Neural cell (in vitro differentiated cells): ENCODE measurements at regions not wholly inside any gene's neighbourhood (a gene's known extent, or its start where the extent isn't known, plus 50 kb on each side); places are given as distances from the start of the nearest gene placed in this dataset.

Experiments
- H2AFZ ChIP-seq: fragments of 200-600, 300-800 bp; sonication (generic), shearing (Covaris generic); 2 replicates; pipeline ENCODE4 v1.6.0; 2014; ENCODE audit warnings: low read depth, mild to moderate bottlenecking, antibody characterized with exemption, low read length, moderate library complexity
- H3F3A ChIP-seq: fragments of 200-600 bp; shearing (Covaris generic); 2 replicates; pipeline ENCODE4 v1.6.1; 2016; ENCODE audit warnings: mild to moderate bottlenecking, moderate library complexity, mixed read lengths, antibody characterized with exemption, low read length; ENCODE audit not compliant: insufficient read depth, poor library complexity, severe bottlenecking
- H3K27ac ChIP-seq: fragments of 200-600, 300-800 bp; sonication (generic), shearing (Covaris generic); 2 replicates; pipeline ENCODE4 v1.5.1; 2014; ENCODE audit warnings: mild to moderate bottlenecking, low read length, moderate library complexity
- H3K27me3 ChIP-seq: fragments of 300-800, 200-600 bp; sonication (generic), shearing (Covaris generic); 2 replicates; pipeline ENCODE4 v1.6.0; 2014; ENCODE audit warnings: mild to moderate bottlenecking, low read depth, low read length, moderate library complexity; ENCODE audit not compliant: insufficient read depth
- H3K36me3 ChIP-seq: fragments of 300-800, 200-600 bp; sonication (generic), shearing (Covaris generic); 2 replicates; pipeline ENCODE4 v1.5.1; 2014; ENCODE audit warnings: mild to moderate bottlenecking, antibody characterized with exemption, low read length, moderate library complexity; ENCODE audit not compliant: insufficient read depth
- H3K4me2 ChIP-seq: fragments of 300-800, 200-600 bp; sonication (generic), shearing (Covaris generic); 2 replicates; pipeline ENCODE4 v1.6.0; 2014; ENCODE audit warnings: mild to moderate bottlenecking, low read length
- H3K4me3 ChIP-seq: fragments of 300-800, 200-600 bp; sonication (generic), shearing (Covaris generic); 2 replicates; pipeline ENCODE4 v1.5.1; 2014; ENCODE audit warnings: mild to moderate bottlenecking, low read length, moderate library complexity
- H3K79me2 ChIP-seq: fragments of 200-600 bp; shearing (Covaris generic); replicated peaks from 2 replicates; pipeline ENCODE4 v1.6.0; 2014; ENCODE audit warnings: mild to moderate bottlenecking, low read length, moderate library complexity; ENCODE audit not compliant: insufficient read depth
- H3K9ac ChIP-seq: fragments of 300-800, 200-600 bp; sonication (generic), shearing (Covaris generic); 2 replicates; pipeline ENCODE4 v1.6.1; 2016; ENCODE audit warnings: mild to moderate bottlenecking, low read length, mixed read lengths
- H3K9me2 ChIP-seq: fragments of 200-600 bp; shearing (Covaris generic); 2 replicates; pipeline ENCODE4 v1.6.1; 2016; ENCODE audit warnings: mild to moderate bottlenecking, low read length, mixed read lengths; ENCODE audit not compliant: insufficient read depth
- H3K9me3 ChIP-seq: fragments of 200-600, 300-800 bp; sonication (generic), shearing (Covaris generic); 2 replicates; pipeline ENCODE4 v1.6.1; 2016; ENCODE audit warnings: mild to moderate bottlenecking, mixed run types, low read length, moderate library complexity, mixed read lengths
- H4K20me1 ChIP-seq: fragments of 200-600 bp; shearing (Covaris generic); 2 replicates; pipeline ENCODE4 v1.6.1; 2016; ENCODE audit warnings: mild to moderate bottlenecking, mixed run types; ENCODE audit not compliant: insufficient read depth
- CTCF ChIP-seq: fragments of 450-650 bp; IDR thresholded peaks from 2 replicates; pipeline ENCODE4 v1.5.1; 2014; ENCODE audit warnings: antibody characterized with exemption, mild to moderate bottlenecking, moderate library complexity; ENCODE audit not compliant: poor library complexity, severe bottlenecking
- EP300 ChIP-seq: fragments of 450-650 bp; conservative IDR thresholded peaks from 2 replicates; pipeline ENCODE4 v1.6.1; 2014; ENCODE audit warnings: antibody characterized with exemption, mild to moderate bottlenecking, moderate library complexity; ENCODE audit not compliant: poor library complexity, severe bottlenecking
- EZH2 ChIP-seq: fragments of 200-600, 300-800 bp; shearing (Covaris generic), sonication (generic); IDR thresholded peaks from 2 replicates; pipeline ENCODE4 v1.6.1; 2014; ENCODE audit warnings: antibody characterized with exemption, low read length, borderline replicate concordance, mild to moderate bottlenecking; ENCODE audit not compliant: insufficient read depth, poor library complexity, severe bottlenecking
- MXI1 ChIP-seq: fragments of 450-650 bp; conservative IDR thresholded peaks from 2 replicates; pipeline ENCODE4 v1.6.1; 2014; ENCODE audit warnings: antibody characterized with exemption, mild to moderate bottlenecking; ENCODE audit not compliant: poor library complexity, severe bottlenecking
- POLR2AphosphoS5 ChIP-seq: IDR thresholded peaks from 2 replicates; pipeline ENCODE4 v1.6.1; 2012
- RAD21 ChIP-seq: fragments of 450-650 bp; conservative IDR thresholded peaks from 2 replicates; pipeline ENCODE4 v1.6.1; 2014; ENCODE audit warnings: antibody characterized with exemption, mild to moderate bottlenecking, moderate library complexity
- SMC3 ChIP-seq: fragments of 450-650 bp; conservative IDR thresholded peaks from 2 replicates; pipeline ENCODE4 v1.6.1; 2014; ENCODE audit warnings: antibody characterized with exemption, mild to moderate bottlenecking, moderate library complexity; ENCODE audit not compliant: poor library complexity
- TAF1 ChIP-seq: IDR thresholded peaks from 2 replicates; pipeline ENCODE4 v1.6.1; 2012; ENCODE audit warnings: low read depth
- TF ChIP-seq, protein P1 (sequence below): IDR thresholded peaks from 2 replicates; pipeline ENCODE4 v1.6.1; 2012; ENCODE audit warnings: borderline replicate concordance

- H2AFZ ChIP-seq: no peak overlapping the region
- H3K9ac ChIP-seq: no peak overlapping the region
- H3F3A ChIP-seq: no peaks in the 10 kb centered on the region
- no peak overlapping the region for H3K4me2 ChIP-seq
- no peaks in the 10 kb centered on the region for H3K27me3 ChIP-seq
- no peaks in the 10 kb centered on the region for H3K79me2 ChIP-seq
- H3K9me3 ChIP-seq: no peaks in the 10 kb centered on the region
- no peak overlapping the region for H3K27ac ChIP-seq
- TF ChIP-seq CTCF (no peak), MXI1 (no peak), POLR2AphosphoS5 (no peak), EP300 (no peak), SMC3 (no peak), RAD21 (no peak), EZH2 (no peak)
- TF ChIP-seq, protein P1, sequence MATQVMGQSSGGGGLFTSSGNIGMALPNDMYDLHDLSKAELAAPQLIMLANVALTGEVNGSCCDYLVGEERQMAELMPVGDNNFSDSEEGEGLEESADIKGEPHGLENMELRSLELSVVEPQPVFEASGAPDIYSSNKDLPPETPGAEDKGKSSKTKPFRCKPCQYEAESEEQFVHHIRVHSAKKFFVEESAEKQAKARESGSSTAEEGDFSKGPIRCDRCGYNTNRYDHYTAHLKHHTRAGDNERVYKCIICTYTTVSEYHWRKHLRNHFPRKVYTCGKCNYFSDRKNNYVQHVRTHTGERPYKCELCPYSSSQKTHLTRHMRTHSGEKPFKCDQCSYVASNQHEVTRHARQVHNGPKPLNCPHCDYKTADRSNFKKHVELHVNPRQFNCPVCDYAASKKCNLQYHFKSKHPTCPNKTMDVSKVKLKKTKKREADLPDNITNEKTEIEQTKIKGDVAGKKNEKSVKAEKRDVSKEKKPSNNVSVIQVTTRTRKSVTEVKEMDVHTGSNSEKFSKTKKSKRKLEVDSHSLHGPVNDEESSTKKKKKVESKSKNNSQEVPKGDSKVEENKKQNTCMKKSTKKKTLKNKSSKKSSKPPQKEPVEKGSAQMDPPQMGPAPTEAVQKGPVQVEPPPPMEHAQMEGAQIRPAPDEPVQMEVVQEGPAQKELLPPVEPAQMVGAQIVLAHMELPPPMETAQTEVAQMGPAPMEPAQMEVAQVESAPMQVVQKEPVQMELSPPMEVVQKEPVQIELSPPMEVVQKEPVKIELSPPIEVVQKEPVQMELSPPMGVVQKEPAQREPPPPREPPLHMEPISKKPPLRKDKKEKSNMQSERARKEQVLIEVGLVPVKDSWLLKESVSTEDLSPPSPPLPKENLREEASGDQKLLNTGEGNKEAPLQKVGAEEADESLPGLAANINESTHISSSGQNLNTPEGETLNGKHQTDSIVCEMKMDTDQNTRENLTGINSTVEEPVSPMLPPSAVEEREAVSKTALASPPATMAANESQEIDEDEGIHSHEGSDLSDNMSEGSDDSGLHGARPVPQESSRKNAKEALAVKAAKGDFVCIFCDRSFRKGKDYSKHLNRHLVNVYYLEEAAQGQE: no peak
- no peak overlapping the region for H3K4me3 ChIP-seq
- H4K20me1 ChIP-seq: no peaks in the 10 kb centered on the region
- H3K9me2 ChIP-seq: no peaks in the 10 kb centered on the region
- H3K36me3 ChIP-seq: no peaks in the 10 kb centered on the region
Observed at GRCh38 chr4:156198511-156198910, 244.8 kb upstream of the CTSO start.

DNA sequence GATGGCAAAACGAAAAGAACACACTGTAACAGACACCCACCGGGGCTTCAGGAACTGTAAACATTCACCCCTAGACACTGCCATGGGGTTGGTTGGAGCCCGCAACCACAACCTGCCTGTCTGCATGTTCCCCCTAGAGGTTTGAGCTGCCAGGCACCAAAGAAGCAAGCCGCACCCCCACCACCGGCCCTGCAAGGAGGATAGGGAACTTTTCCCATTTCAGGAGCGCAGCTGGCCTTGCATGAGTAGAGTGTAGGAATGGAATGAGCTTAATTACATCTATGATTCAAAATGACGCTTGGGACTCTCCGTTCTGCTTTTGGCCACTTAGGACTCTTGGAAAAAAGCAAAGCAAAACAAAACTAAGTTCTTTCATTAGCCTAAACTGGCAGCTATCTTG, 243.6 kb upstream of the CTSO start:
- H3K27me3 ChIP-seq: no peaks in the 10 kb centered on the region
- no peaks in the 10 kb centered on the region for H3K36me3 ChIP-seq
- no peaks in the 10 kb centered on the region for H4K20me1 ChIP-seq
- no peaks in the 10 kb centered on the region for H3F3A ChIP-seq
- H3K9me2 ChIP-seq: no peaks in the 10 kb centered on the region
- no peak overlapping the region for H3K27ac ChIP-seq
- no peaks in the 10 kb centered on the region for H3K79me2 ChIP-seq
- H3K4me2 ChIP-seq: no peak overlapping the region
- H2AFZ ChIP-seq: no peak overlapping the region
- no peak overlapping the region for H3K4me3 ChIP-seq
- H3K9ac ChIP-seq: no peak overlapping the region
- H3K9me3 ChIP-seq: no peaks in the 10 kb centered on the region
- no peak for TF ChIP-seq EZH2
- TF ChIP-seq, protein P1: no peak
- no peak for TF ChIP-seq POLR2AphosphoS5
- TF ChIP-seq TAF1: no peak
- TF ChIP-seq MXI1: no peak
- TF ChIP-seq SMC3: no peak
- no peak for TF ChIP-seq EP300
- TF ChIP-seq RAD21: no peak
- TF ChIP-seq CTCF: no peak
